OCI-LY3 (cell line): ENCODE measurements at regions not wholly inside any gene's neighbourhood (a gene's known extent, or its start where the extent isn't known, plus 50 kb on each side); places are given as distances from the start of the nearest gene placed in this dataset.

Source experiments
- H2AFZ ChIP-seq: fragments of 200-600, 300-600 bp; shearing (Covaris generic); 2 replicates; pipeline ENCODE4 v1.6.0; 2014; ENCODE audit warnings: antibody characterized with exemption, low read depth, low read length
- H3K27ac ChIP-seq: fragments of 200-600, 300-600 bp; sonication (generic); 2 replicates; pipeline ENCODE4 v1.5.1; 2014; ENCODE audit warnings: mild to moderate bottlenecking, low read length, moderate library complexity, mixed read lengths
- H3K27me3 ChIP-seq: fragments of 200-600, 300-600 bp; sonication (generic); 2 replicates; pipeline ENCODE4 v1.6.1; 2014; ENCODE audit warnings: low read depth, low read length, mixed read lengths
- H3K36me3 ChIP-seq: fragments of 200-600, 300-600 bp; sonication (generic); replicated peaks from 2 replicates; pipeline ENCODE3; 2014; ENCODE audit warnings: low read depth, low read length, mixed read lengths
- H3K4me1 ChIP-seq: fragments of 300-600, 200-600 bp; sonication (generic); 2 replicates; pipeline ENCODE4 v1.6.1; 2014; ENCODE audit warnings: low read length, mixed read lengths
- H3K4me2 ChIP-seq: fragments of 200-600, 300-600 bp; sonication (generic); 2 replicates; pipeline ENCODE4 v1.6.1; 2014; ENCODE audit warnings: low read length, mixed read lengths
- H3K4me3 ChIP-seq: fragments of 300-600, 200-600 bp; sonication (generic); 2 replicates; pipeline ENCODE4 v1.5.1; 2014; ENCODE audit warnings: antibody characterized with exemption, mild to moderate bottlenecking, low read length, moderate library complexity
- H3K79me2 ChIP-seq: fragments of 300-600, 200-600 bp; shearing (Covaris generic); 2 replicates; pipeline ENCODE4 v1.6.1; 2014; ENCODE audit warnings: mild to moderate bottlenecking, low read length, mixed read lengths
- H3K9ac ChIP-seq: fragments of 300-600, 200-600 bp; shearing (Covaris generic); 2 replicates; pipeline ENCODE4 v1.6.0; 2014; ENCODE audit warnings: mild to moderate bottlenecking, low read length, moderate library complexity
- H3K9me3 ChIP-seq: fragments of 200-600, 300-600 bp; shearing (Covaris generic); 2 replicates; pipeline ENCODE4 v1.6.1; 2014; ENCODE audit warnings: low read length, mixed read lengths; ENCODE audit not compliant: insufficient read depth
- H4K20me1 ChIP-seq: fragments of 200-600, 300-600 bp; sonication (generic); 2 replicates; pipeline ENCODE4 v1.6.1; 2016; ENCODE audit warnings: low read length, mixed read lengths; ENCODE audit not compliant: insufficient read depth
- EZH2phosphoT487 ChIP-seq: fragments of 200-600 bp; shearing (Covaris generic); IDR thresholded peaks from 2 replicates; pipeline ENCODE4 v1.6.1; 2018; ENCODE audit warnings: antibody characterized with exemption, mixed run types, low read depth
- TF ChIP-seq, protein P1 (sequence below): fragments of 200-600, 300-600 bp; sonication (generic); IDR thresholded peaks from 2 replicates; pipeline ENCODE4 v1.5.1; 2014; ENCODE audit warnings: antibody characterized with exemption, low read length, low read depth

DNA sequence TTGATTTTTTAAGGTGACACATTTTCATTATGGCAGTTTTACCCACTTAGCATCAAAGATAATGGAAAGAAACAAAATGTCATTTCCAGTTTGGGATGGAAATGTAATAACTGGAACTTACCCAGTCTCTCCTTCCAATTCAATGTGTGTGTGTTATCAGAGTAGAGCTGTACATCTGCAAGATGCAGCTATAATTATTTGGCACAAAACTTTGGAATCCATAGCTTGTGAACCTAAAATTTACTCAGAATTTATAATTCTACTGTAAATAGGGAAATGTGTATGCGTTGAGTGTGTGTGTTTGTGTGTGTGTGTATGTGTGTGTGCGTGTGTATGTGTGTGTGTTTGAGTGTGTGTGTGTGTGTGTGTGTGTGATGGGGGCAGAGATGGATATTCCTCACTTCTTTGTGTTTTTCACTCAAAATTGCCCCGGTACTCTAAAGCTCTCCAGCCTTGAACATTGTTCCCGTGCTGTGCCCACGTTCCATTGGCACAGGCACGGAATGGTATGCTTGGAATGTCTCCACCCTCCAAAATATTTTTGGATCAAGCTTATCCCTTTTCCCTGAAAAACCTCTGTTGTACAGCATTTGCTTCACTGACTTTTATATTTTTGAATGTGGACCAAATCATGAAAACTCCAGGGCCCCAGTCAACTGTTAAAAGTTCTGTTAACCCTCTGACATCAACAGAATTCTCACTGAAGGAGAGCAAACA is 150.2 kb upstream of the BMP4 start:
- TF ChIP-seq, protein P1, sequence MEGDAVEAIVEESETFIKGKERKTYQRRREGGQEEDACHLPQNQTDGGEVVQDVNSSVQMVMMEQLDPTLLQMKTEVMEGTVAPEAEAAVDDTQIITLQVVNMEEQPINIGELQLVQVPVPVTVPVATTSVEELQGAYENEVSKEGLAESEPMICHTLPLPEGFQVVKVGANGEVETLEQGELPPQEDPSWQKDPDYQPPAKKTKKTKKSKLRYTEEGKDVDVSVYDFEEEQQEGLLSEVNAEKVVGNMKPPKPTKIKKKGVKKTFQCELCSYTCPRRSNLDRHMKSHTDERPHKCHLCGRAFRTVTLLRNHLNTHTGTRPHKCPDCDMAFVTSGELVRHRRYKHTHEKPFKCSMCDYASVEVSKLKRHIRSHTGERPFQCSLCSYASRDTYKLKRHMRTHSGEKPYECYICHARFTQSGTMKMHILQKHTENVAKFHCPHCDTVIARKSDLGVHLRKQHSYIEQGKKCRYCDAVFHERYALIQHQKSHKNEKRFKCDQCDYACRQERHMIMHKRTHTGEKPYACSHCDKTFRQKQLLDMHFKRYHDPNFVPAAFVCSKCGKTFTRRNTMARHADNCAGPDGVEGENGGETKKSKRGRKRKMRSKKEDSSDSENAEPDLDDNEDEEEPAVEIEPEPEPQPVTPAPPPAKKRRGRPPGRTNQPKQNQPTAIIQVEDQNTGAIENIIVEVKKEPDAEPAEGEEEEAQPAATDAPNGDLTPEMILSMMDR: no peak
- TF ChIP-seq EZH2phosphoT487: no peak

DNA sequence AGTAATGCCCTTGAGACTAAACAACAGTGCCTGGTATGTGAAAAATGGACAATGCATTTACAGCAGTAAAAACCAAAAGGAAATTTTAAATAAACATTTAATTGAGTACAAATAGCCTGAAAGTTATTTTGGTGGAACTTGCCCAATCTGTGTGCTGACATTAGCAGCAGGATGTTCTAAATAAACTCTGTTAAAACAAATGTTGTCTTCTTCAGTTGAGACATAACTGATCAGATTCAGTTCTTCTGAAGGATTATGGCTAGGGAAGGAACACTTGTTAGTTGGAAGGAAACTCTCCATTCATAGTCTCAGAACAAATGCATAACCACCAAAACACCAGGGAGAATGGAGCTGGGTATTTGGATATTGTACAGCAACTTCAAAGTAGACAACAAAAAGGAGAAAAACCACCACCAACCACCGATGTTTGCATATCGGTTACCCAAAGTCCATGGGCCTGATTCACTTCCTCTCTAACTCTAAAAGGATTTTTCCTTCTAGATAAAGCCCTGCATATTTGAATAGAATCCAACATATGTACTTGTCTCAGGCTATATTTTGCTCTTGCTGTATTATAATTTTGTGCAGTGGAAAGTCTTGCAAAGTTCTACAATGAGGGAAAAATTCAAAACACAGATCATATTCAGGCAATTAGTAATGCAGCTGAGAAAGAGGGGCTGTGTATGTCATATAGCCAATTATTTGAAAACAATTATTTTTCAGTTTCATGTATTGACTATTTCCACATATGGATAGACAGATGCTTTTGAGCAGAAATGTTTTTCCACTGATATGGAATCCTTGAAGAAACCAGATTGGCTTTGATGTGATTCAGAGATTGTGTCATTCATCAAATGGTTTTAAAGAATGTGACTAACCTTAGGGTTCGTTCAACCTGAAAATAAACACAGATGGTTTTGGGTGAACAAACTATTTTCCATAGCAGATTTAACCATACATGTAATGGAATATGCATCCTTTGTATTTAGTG is 152.2 kb upstream of the BMP4 start:
- H3K79me2 ChIP-seq: no peaks in the 10 kb centered on the region
- TF ChIP-seq EZH2phosphoT487: no peak
- no peak overlapping the region for H3K4me3 ChIP-seq
- no peak overlapping the region for H3K9ac ChIP-seq
- no peaks in the 10 kb centered on the region for H3K36me3 ChIP-seq
- no peak overlapping the region for H2AFZ ChIP-seq
- no peaks in the 10 kb centered on the region for H3K9me3 ChIP-seq
- no peaks in the 10 kb centered on the region for H4K20me1 ChIP-seq
- H3K27me3 ChIP-seq: no peaks in the 10 kb centered on the region
- H3K4me2 ChIP-seq: no peak overlapping the region
- no peak overlapping the region for H3K27ac ChIP-seq
- H3K4me1 ChIP-seq: 0 out of 2 replicates have a peak, but pooled peaks cover 5% of the 10 kb centered on the region

More for the DNA sequence above, 150.2 kb upstream of the BMP4 start:
- no peaks in the 10 kb centered on the region for H3K79me2 ChIP-seq
- H3K4me1 ChIP-seq: 0 out of 2 replicates have a peak, but pooled peaks cover 5% of the 10 kb centered on the region
- no peak overlapping the region for H3K27ac ChIP-seq
- H3K4me2 ChIP-seq: no peak overlapping the region
- H3K36me3 ChIP-seq: no peaks in the 10 kb centered on the region
- H4K20me1 ChIP-seq: no peaks in the 10 kb centered on the region
- no peak overlapping the region for H2AFZ ChIP-seq
- H3K27me3 ChIP-seq: no peaks in the 10 kb centered on the region
- H3K9me3 ChIP-seq: no peaks in the 10 kb centered on the region
- H3K9ac ChIP-seq: no peak overlapping the region
- no peak overlapping the region for H3K4me3 ChIP-seq

DNA sequence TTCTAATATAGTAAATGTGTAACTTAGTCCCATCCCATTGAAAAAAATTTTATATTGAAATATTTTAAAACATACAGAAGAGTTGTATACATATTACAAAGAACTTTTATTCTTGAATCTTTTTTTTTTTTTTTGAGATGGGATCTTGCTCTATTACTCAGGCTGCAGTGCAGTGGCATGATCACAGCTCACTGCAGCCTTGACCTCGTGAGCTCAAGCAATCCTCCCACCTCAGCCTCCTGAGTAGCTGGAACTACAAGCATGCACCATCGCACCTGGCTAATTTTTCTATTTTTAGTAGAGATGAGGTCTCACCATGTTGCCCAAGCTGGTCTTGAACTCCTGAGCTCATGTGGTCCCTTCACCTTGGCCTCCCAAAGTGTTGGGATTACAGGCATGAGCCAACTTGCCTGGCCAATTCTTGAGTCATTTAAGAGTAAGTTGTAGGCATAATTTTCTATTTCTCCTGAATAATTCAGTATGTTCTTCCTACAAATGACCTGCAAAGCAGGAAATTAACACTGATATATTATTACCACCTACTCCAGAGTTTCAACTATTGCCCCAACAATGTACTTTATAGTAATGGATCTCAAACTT is 153.0 kb upstream of the BMP4 start:
- Histone ChIP-seq H3K9me3 (no peaks in the 10 kb centered on the region), H3K79me2 (no peaks in the 10 kb centered on the region), H3K36me3 (no peaks in the 10 kb centered on the region), H4K20me1 (no peaks in the 10 kb centered on the region), H3K27ac (no peak overlapping the region), H2AFZ (no peak overlapping the region), H3K27me3 (no peaks in the 10 kb centered on the region), H3K4me2 (no peak overlapping the region), H3K4me1 (0 out of 2 replicates have a peak, but pooled peaks cover 5% of the 10 kb centered on the region), H3K4me3 (no peak overlapping the region), H3K9ac (no peak overlapping the region)
- TF ChIP-seq, protein P1: no peak

DNA sequence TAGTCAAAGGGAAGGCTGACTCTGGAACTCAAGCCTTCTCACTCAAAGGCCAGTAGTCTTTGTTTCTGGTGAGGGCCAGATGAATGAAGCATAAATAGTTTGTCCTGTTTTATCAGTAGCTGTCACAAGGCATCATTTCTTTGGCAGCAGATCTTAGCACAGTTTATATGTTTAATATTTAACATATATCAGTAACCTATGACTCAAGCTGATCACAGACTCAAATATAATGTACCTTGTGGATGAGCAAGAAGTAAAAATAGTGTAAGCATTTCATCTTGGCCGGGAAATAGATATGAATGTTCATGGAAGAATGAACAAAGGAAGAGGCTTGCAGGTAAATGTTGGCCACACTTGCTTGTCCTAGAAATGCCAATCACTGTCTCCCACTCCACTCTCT is 158.3 kb upstream of the BMP4 start:
- no peaks in the 10 kb centered on the region for H3K9me3 ChIP-seq
- no peak overlapping the region for H3K4me2 ChIP-seq
- no peak overlapping the region for H3K4me3 ChIP-seq
- peaks cover 1% of the 10 kb centered on the region; the same call in 1 of the 2 replicates for H3K27me3 ChIP-seq
- H3K9ac ChIP-seq: no peak overlapping the region
- no peak overlapping the region for H3K27ac ChIP-seq
- H2AFZ ChIP-seq: no peak overlapping the region
- H3K36me3 ChIP-seq: no peaks in the 10 kb centered on the region
- TF ChIP-seq, protein P1: no peak
- no peak for TF ChIP-seq EZH2phosphoT487
- H3K79me2 ChIP-seq: no peaks in the 10 kb centered on the region
- H4K20me1 ChIP-seq: no peaks in the 10 kb centered on the region
- no peaks in the 10 kb centered on the region for H3K4me1 ChIP-seq
